ENCODE measurements at regions not wholly inside any gene's neighbourhood (a gene's known extent, or its start where the extent isn't known, plus 50 kb on each side); places are given as distances from the start of the nearest gene placed in this dataset.

- H2BK120ac ChIP-seq (replicated peaks; ENCODE audit: low read depth, low read length) = no peak overlapping the region
- no peak overlapping the region for H3K18ac ChIP-seq (ENCODE audit: extremely low read depth, low read length)
- H3K14ac ChIP-seq (ENCODE audit: insufficient read length) = no peak overlapping the region
- no peaks in the 10 kb centered on the region for H3K27me3 ChIP-seq (replicated peaks in 1 of 4; ENCODE audit: control insufficient read depth in 3 of 4, extremely low read depth in 1 of 4, insufficient read depth in 3 of 4, low read length in 3 of 4)
- H3K4me2 ChIP-seq (ENCODE audit: insufficient read depth in 1 of 2, low read depth in 2 of 2, low read length in 2 of 2) = no peak overlapping the region
- H3K9ac ChIP-seq (replicated peaks in 1 of 4; ENCODE audit: extremely low read depth in 1 of 4, low read depth in 3 of 4, low read length in 3 of 4) = no peak overlapping the region
- no peak overlapping the region for H3K27ac ChIP-seq (ENCODE audit: low read depth, low read length)
- H2AK5ac ChIP-seq (ENCODE audit: low read depth, low read length) = no peak overlapping the region
- H3K23ac ChIP-seq (ENCODE audit: insufficient read length) = no peak overlapping the region
- H3K56ac ChIP-seq (replicated peaks; ENCODE audit: insufficient read length, low read depth, low read length) = no peak overlapping the region
- H2AFZ ChIP-seq (ENCODE audit: low read length) = no peak overlapping the region
- no peaks in the 10 kb centered on the region; the same call in 1 of the 2 replicates for H3K23me2 ChIP-seq (ENCODE audit: low read depth, low read length)
- no peaks in the 10 kb centered on the region for H4K20me1 ChIP-seq (replicated peaks in 1 of 2; ENCODE audit: control insufficient read depth in 1 of 2, insufficient read depth in 2 of 2, low read length in 2 of 2)
- no peaks in the 10 kb centered on the region for H3K36me3 ChIP-seq (ENCODE audit: control insufficient read depth in 2 of 4, insufficient read depth in 4 of 4, low read length in 3 of 4)
- H2BK5ac ChIP-seq (ENCODE audit: low read depth, low read length) = no peak overlapping the region
- H2BK12ac ChIP-seq (ENCODE audit: low read depth, low read length) = no peak overlapping the region
- no peaks in the 10 kb centered on the region for H3K4me1 ChIP-seq (replicated peaks in 1 of 4; ENCODE audit: control insufficient read depth in 3 of 4, insufficient read depth in 4 of 4, low read length in 3 of 4)
- H4K5ac ChIP-seq (ENCODE audit: insufficient read length, low read depth, low read length) = no peak overlapping the region
- no peak overlapping the region for H4K8ac ChIP-seq (ENCODE audit: extremely low read depth, insufficient read depth, low read length)
- TF ChIP-seq HDAC2 (IDR thresholded peaks at IDR 0.05; ENCODE audit: borderline replicate concordance in 1 of 2, low read depth in 2 of 2, low read length in 2 of 2) (no peak), TEAD4 (IDR thresholded peaks at IDR 0.05; ENCODE audit: low read depth, low read length) (no peak), JUND (IDR thresholded peaks at IDR 0.05; ENCODE audit: low read length) (no peak), GTF2F1 (IDR thresholded peaks at IDR 0.05; ENCODE audit: borderline replicate concordance, low read depth, low read length) (no peak), HDAC6 (IDR thresholded peaks at IDR 0.05; ENCODE audit: low read depth, low read length) (no peak), EZH2 (IDR thresholded peaks at IDR 0.05; ENCODE audit: low read depth, low read length, severe bottlenecking) (no peak)
- TF ChIP-seq, protein P1, sequence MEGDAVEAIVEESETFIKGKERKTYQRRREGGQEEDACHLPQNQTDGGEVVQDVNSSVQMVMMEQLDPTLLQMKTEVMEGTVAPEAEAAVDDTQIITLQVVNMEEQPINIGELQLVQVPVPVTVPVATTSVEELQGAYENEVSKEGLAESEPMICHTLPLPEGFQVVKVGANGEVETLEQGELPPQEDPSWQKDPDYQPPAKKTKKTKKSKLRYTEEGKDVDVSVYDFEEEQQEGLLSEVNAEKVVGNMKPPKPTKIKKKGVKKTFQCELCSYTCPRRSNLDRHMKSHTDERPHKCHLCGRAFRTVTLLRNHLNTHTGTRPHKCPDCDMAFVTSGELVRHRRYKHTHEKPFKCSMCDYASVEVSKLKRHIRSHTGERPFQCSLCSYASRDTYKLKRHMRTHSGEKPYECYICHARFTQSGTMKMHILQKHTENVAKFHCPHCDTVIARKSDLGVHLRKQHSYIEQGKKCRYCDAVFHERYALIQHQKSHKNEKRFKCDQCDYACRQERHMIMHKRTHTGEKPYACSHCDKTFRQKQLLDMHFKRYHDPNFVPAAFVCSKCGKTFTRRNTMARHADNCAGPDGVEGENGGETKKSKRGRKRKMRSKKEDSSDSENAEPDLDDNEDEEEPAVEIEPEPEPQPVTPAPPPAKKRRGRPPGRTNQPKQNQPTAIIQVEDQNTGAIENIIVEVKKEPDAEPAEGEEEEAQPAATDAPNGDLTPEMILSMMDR (IDR thresholded peaks at IDR 0.05; ENCODE audit: control extremely low read depth in 1 of 3, insufficient read depth in 1 of 3, low read depth in 1 of 3, low read length in 3 of 3) = no peak
- TF ChIP-seq, protein P2, sequence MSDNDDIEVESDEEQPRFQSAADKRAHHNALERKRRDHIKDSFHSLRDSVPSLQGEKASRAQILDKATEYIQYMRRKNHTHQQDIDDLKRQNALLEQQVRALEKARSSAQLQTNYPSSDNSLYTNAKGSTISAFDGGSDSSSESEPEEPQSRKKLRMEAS (IDR thresholded peaks at IDR 0.05) = no peak
- H2BK20ac ChIP-seq (ENCODE audit: low read length) = no peak overlapping the region
- 94% methylated on average over 1 of the region's 1 CpG; no CpG with 5 or more reads in 1 of the 2 experiments for WGBS, 2 experiments (ENCODE audit: extremely low coverage in 1 of 2, insufficient coverage in 1 of 2, insufficient read length in 1 of 2, insufficient replicate concordance in 2 of 2, low coverage in 1 of 2, low lambda C conversion rate in 2 of 2, missing lambda C conversion rate in 1 of 2)
- H3K9me3 ChIP-seq (ENCODE audit: insufficient read depth in 2 of 2, low read depth in 1 of 2, low read length in 1 of 2) = no peaks in the 10 kb centered on the region
- DNase-seq (ENCODE audit: low read depth in 1 of 2, low spot score in 2 of 2) (no peak), FAIRE-seq (no peak)
- ChIA-PET POLR2A (ENCODE audit: partially characterized antibody) (no interaction called here), CTCF (ENCODE audit: partially characterized antibody) (no interaction called here)
- no peaks in the 10 kb centered on the region for H3K79me1 ChIP-seq (ENCODE audit: low read depth, low read length)
- H3K4ac ChIP-seq (replicated peaks; ENCODE audit: insufficient read length, low read depth, low read length) = no peak overlapping the region
- no peak overlapping the region for H4K91ac ChIP-seq (replicated peaks; ENCODE audit: insufficient read length, low read length)
- no peak overlapping the region for H2BK15ac ChIP-seq (ENCODE audit: low read length)
- H3K79me2 ChIP-seq (ENCODE audit: control insufficient read depth in 1 of 2, insufficient read depth in 2 of 2, low read length in 2 of 2) = no peaks in the 10 kb centered on the region
- H3K4me3 ChIP-seq (ENCODE audit: extremely low read depth in 1 of 4, insufficient read depth in 2 of 4, low read depth in 3 of 4, low read length in 4 of 4) = no peak overlapping the region
These were observed 339.4 kb downstream of the GRB14 start for GRCh38 chr2:164281896-164282295.

Measured in H1 (cell line).